SK-N-SH treated with all-trans-retinoic acid at 6 μM for 48 hours (cell line): ENCODE measurements at regions not wholly inside any gene's neighbourhood (a gene's known extent, or its start where the extent isn't known, plus 50 kb on each side); places are given as distances from the start of the nearest gene placed in this dataset.

Source experiments
- ATAC-seq: fragments of 200-7000 bp; cut with Tn5 transposase; 3 replicates; pipeline ENCODE4 v1.9.1; 2020; ENCODE audit warnings: mild to moderate bottlenecking, moderate library complexity
- ARNTL ChIP-seq: fragments of 450-650 bp; formaldehyde crosslinking; IDR thresholded peaks from 2 replicates; pipeline ENCODE4 v1.5.0; 2020; ENCODE audit warnings: low read depth, mild to moderate bottlenecking, moderate library complexity, borderline replicate concordance
- BACH2 ChIP-seq: fragments of 250-450 bp; sonication (Bioruptor Pico); IDR thresholded peaks from 2 replicates; pipeline ENCODE4 v1.9.0; 2021; ENCODE audit warnings: mild to moderate bottlenecking, borderline replicate concordance
- CREB5 ChIP-seq: fragments of 250-450 bp; sonication (Bioruptor Pico); IDR thresholded peaks from 2 replicates; pipeline ENCODE4 v1.5.1; 2020; ENCODE audit warnings: low read depth, mild to moderate bottlenecking, moderate library complexity
- CSDC2 ChIP-seq: fragments of 250-450 bp; sonication (Bioruptor Pico); IDR thresholded peaks from 2 replicates; pipeline ENCODE4 v1.5.0; 2020; ENCODE audit warnings: mild to moderate bottlenecking, moderate library complexity
- CSRNP3 ChIP-seq: fragments of 250-450 bp; sonication (Bioruptor Pico); IDR thresholded peaks from 2 replicates; pipeline ENCODE4 v1.5.1; 2021; ENCODE audit warnings: mild to moderate bottlenecking, moderate library complexity
- ESRRG ChIP-seq: fragments of 250-450 bp; sonication (Bioruptor Pico); IDR thresholded peaks from 2 replicates; pipeline ENCODE4 v1.6.1; 2021; ENCODE audit warnings: mild to moderate bottlenecking
- GLIS3 ChIP-seq: fragments of 250-450 bp; sonication (Bioruptor Pico); IDR thresholded peaks from 2 replicates; pipeline ENCODE4 v1.5.0; 2020; ENCODE audit warnings: mild to moderate bottlenecking, moderate library complexity
- ISL1 ChIP-seq: fragments of 250-450 bp; sonication (Bioruptor Pico); IDR thresholded peaks from 2 replicates; pipeline ENCODE4 v2.1.2; 2022; ENCODE audit warnings: mild to moderate bottlenecking, moderate library complexity
- OSR1 ChIP-seq: fragments of 250-450 bp; sonication (Bioruptor Pico); IDR thresholded peaks from 2 replicates; pipeline ENCODE4 v1.8.0; 2022; ENCODE audit warnings: moderate library complexity, mild to moderate bottlenecking, inconsistent platforms
- PATZ1 ChIP-seq: fragments of 250-450 bp; sonication (Bioruptor Pico); IDR thresholded peaks from 2 replicates; pipeline ENCODE4 v1.8.0; 2020; ENCODE audit warnings: mild to moderate bottlenecking, moderate library complexity, borderline replicate concordance
- POU6F1 ChIP-seq: fragments of 250-450 bp; sonication (Bioruptor Pico); IDR thresholded peaks from 2 replicates; pipeline ENCODE4 v1.8.0; 2021; ENCODE audit warnings: low read depth, mild to moderate bottlenecking, moderate library complexity, borderline replicate concordance
- PPARA ChIP-seq: fragments of 250-450 bp; sonication (Bioruptor Pico); IDR thresholded peaks from 2 replicates; pipeline ENCODE4 v1.5.0; 2020; ENCODE audit warnings: mild to moderate bottlenecking, borderline replicate concordance
- RARB ChIP-seq: fragments of 250-450 bp; sonication (Bioruptor Pico); IDR thresholded peaks from 2 replicates; pipeline ENCODE4 v1.8.0; 2021; ENCODE audit warnings: mild to moderate bottlenecking, moderate library complexity
- SNAI2 ChIP-seq: fragments of 250-450 bp; sonication (Bioruptor Pico); IDR thresholded peaks from 2 replicates; pipeline ENCODE4 v1.5.0; 2020; ENCODE audit warnings: mild to moderate bottlenecking, moderate library complexity
- TCF4 ChIP-seq: fragments of 250-450 bp; sonication (Bioruptor Pico); IDR thresholded peaks from 2 replicates; pipeline ENCODE4 v1.8.0; 2021; ENCODE audit warnings: mild to moderate bottlenecking, moderate library complexity, borderline replicate concordance
- TOX ChIP-seq: fragments of 250-450 bp; sonication (Bioruptor Pico); IDR thresholded peaks from 2 replicates; pipeline ENCODE4 v1.8.0; 2021; ENCODE audit warnings: mild to moderate bottlenecking, moderate library complexity, borderline replicate concordance
- ZC3H10 ChIP-seq: fragments of 250-450 bp; sonication (Bioruptor Pico); IDR thresholded peaks from 2 replicates; pipeline ENCODE4 v1.5.1; 2021; ENCODE audit warnings: mild to moderate bottlenecking, moderate library complexity
- ZFP3 ChIP-seq: fragments of 250-450 bp; sonication (Bioruptor Pico); IDR thresholded peaks from 2 replicates; pipeline ENCODE4 v1.5.0; 2020; ENCODE audit warnings: mild to moderate bottlenecking, moderate library complexity
- ZFP30 ChIP-seq: fragments of 450-650 bp; formaldehyde crosslinking; IDR thresholded peaks from 2 replicates; pipeline ENCODE4 v1.5.0; 2022; ENCODE audit warnings: mild to moderate bottlenecking, moderate library complexity
- ZNF565 ChIP-seq: fragments of 450-650 bp; formaldehyde crosslinking; conservative IDR thresholded peaks from 2 replicates; pipeline ENCODE4 v1.5.0; 2020; ENCODE audit warnings: low read depth, mild to moderate bottlenecking, moderate library complexity
- ZNF70 ChIP-seq: fragments of 450-650 bp; formaldehyde crosslinking; IDR thresholded peaks from 2 replicates; pipeline ENCODE4 v1.5.0; 2020; ENCODE audit warnings: mild to moderate bottlenecking, moderate library complexity
- ZNF8 ChIP-seq: fragments of 450-650 bp; formaldehyde crosslinking; IDR thresholded peaks from 2 replicates; pipeline ENCODE4 v1.5.0; 2020; ENCODE audit warnings: mild to moderate bottlenecking, moderate library complexity

GRCh38 chr19:13646758-13647157, 117.6 kb upstream of the MRI1 start:
- TF ChIP-seq PATZ1 (CRISPR knock-in tag) (no peak), ZNF565 (CRISPR knock-in tag) (no peak), GLIS3 (CRISPR knock-in tag) (no peak), POU6F1 (CRISPR knock-in tag) (no peak), TCF4 (CRISPR knock-in tag) (no peak), TOX (no peak), CSDC2 (CRISPR knock-in tag) (no peak), CSRNP3 (no peak), ISL1 (CRISPR knock-in tag) (no peak)
- no peak for ATAC-seq

GRCh38 chr19:13644645-13645044, 119.7 kb upstream of the MRI1 start:
- no peak for ATAC-seq
- TF ChIP-seq ZC3H10 (no peak), ESRRG (CRISPR knock-in tag) (no peak), ZNF70 (CRISPR knock-in tag) (no peak), CSDC2 (CRISPR knock-in tag) (no peak), ARNTL (no peak), OSR1 (CRISPR knock-in tag) (no peak), ZNF8 (CRISPR knock-in tag) (no peak), BACH2 (CRISPR knock-in tag) (no peak), ISL1 (CRISPR knock-in tag) (no peak), ZNF565 (CRISPR knock-in tag) (no peak), SNAI2 (no peak)

- no peak for TF ChIP-seq BACH2 (CRISPR knock-in tag)
- TF ChIP-seq GLIS3 (CRISPR knock-in tag): no peak
- no peak for TF ChIP-seq RARB (CRISPR knock-in tag)
- TF ChIP-seq CSDC2 (CRISPR knock-in tag): no peak
- no peak for TF ChIP-seq POU6F1 (CRISPR knock-in tag)
- TF ChIP-seq SNAI2: no peak
- no peak for TF ChIP-seq TOX
- TF ChIP-seq ZNF70 (CRISPR knock-in tag): no peak
- TF ChIP-seq ISL1 (CRISPR knock-in tag): no peak
- TF ChIP-seq ZNF565 (CRISPR knock-in tag): no peak
- no peak for TF ChIP-seq PATZ1 (CRISPR knock-in tag)
- TF ChIP-seq PPARA (CRISPR knock-in tag): no peak
- TF ChIP-seq CSRNP3: no peak
- TF ChIP-seq TCF4 (CRISPR knock-in tag): no peak
- TF ChIP-seq ZFP3 (CRISPR knock-in tag): no peak
- TF ChIP-seq CREB5 (CRISPR knock-in tag): no peak
- TF ChIP-seq OSR1 (CRISPR knock-in tag): no peak
- no peak for TF ChIP-seq ZFP30 (CRISPR knock-in tag)
- TF ChIP-seq ESRRG (CRISPR knock-in tag): no peak
- no peak for TF ChIP-seq ZC3H10
- ATAC-seq: no peak
These were observed 123.7 kb upstream of the MRI1 start for GRCh38 chr19:13640611-13641010.
